SK-N-SH treated with all-trans-retinoic acid at 6 μM for 48 hours (cell line): ENCODE measurements at regions not wholly inside any gene's neighbourhood (a gene's known extent, or its start where the extent isn't known, plus 50 kb on each side); places are given as distances from the start of the nearest gene placed in this dataset.

ENCODE experiments used
- ARNTL ChIP-seq: fragments of 450-650 bp; formaldehyde crosslinking; IDR thresholded peaks from 2 replicates; pipeline ENCODE4 v1.5.0; 2020; ENCODE audit warnings: low read depth, mild to moderate bottlenecking, moderate library complexity, borderline replicate concordance
- OSR1 ChIP-seq: fragments of 250-450 bp; sonication (Bioruptor Pico); IDR thresholded peaks from 2 replicates; pipeline ENCODE4 v1.8.0; 2022; ENCODE audit warnings: moderate library complexity, mild to moderate bottlenecking, inconsistent platforms
- PPARA ChIP-seq: fragments of 250-450 bp; sonication (Bioruptor Pico); IDR thresholded peaks from 2 replicates; pipeline ENCODE4 v1.5.0; 2020; ENCODE audit warnings: mild to moderate bottlenecking, borderline replicate concordance
- RARB ChIP-seq: fragments of 250-450 bp; sonication (Bioruptor Pico); IDR thresholded peaks from 2 replicates; pipeline ENCODE4 v1.8.0; 2021; ENCODE audit warnings: mild to moderate bottlenecking, moderate library complexity
- TCF4 ChIP-seq: fragments of 250-450 bp; sonication (Bioruptor Pico); IDR thresholded peaks from 2 replicates; pipeline ENCODE4 v1.8.0; 2021; ENCODE audit warnings: mild to moderate bottlenecking, moderate library complexity, borderline replicate concordance
- ZC3H10 ChIP-seq: fragments of 250-450 bp; sonication (Bioruptor Pico); IDR thresholded peaks from 2 replicates; pipeline ENCODE4 v1.5.1; 2021; ENCODE audit warnings: mild to moderate bottlenecking, moderate library complexity
- TF ChIP-seq, protein P1 (sequence below): fragments of 250-450 bp; sonication (Bioruptor Pico); IDR thresholded peaks from 2 replicates; pipeline ENCODE4 v1.8.0; 2021; ENCODE audit warnings: low read depth, mild to moderate bottlenecking, moderate library complexity, borderline replicate concordance
- TF ChIP-seq, protein P2 (sequence below): fragments of 250-450 bp; sonication (Bioruptor Pico); IDR thresholded peaks from 2 replicates; pipeline ENCODE4 v1.8.0; 2020; ENCODE audit warnings: mild to moderate bottlenecking, moderate library complexity, borderline replicate concordance
- TF ChIP-seq, protein P3 (sequence below): fragments of 250-450 bp; sonication (Bioruptor Pico); IDR thresholded peaks from 2 replicates; pipeline ENCODE4 v1.5.1; 2020; ENCODE audit warnings: low read depth, mild to moderate bottlenecking, moderate library complexity

DNA sequence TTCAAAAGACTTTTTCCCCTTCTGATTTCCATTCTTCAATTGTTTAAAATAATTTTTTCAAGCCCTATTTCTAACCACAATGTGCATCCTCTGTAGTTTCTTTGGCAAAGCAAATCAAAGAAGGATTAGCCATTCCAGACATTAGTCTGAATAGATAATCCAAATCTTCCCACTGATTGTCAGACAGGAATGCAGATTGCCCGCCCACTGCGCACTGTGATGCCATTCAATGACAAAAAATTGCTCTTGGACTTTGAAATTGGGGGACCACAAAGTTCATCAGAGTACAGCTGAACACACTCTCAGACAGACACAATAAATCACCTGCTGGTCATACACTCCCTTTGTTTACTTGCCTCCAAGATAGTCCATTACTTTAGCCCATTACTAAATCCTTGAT lies 216.5 kb upstream of the DKK2 start:
- TF ChIP-seq, protein P1, sequence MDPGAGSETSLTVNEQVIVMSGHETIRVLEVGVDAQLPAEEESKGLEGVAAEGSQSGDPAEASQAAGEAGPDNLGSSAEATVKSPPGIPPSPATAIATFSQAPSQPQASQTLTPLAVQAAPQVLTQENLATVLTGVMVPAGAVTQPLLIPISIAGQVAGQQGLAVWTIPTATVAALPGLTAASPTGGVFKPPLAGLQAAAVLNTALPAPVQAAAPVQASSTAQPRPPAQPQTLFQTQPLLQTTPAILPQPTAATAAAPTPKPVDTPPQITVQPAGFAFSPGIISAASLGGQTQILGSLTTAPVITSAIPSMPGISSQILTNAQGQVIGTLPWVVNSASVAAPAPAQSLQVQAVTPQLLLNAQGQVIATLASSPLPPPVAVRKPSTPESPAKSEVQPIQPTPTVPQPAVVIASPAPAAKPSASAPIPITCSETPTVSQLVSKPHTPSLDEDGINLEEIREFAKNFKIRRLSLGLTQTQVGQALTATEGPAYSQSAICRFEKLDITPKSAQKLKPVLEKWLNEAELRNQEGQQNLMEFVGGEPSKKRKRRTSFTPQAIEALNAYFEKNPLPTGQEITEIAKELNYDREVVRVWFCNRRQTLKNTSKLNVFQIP (CRISPR knock-in tag): no peak
- TF ChIP-seq TCF4 (CRISPR knock-in tag) (no peak), RARB (no peak), PPARA (CRISPR knock-in tag) (no peak), OSR1 (no peak), ZC3H10 (CRISPR knock-in tag) (no peak), ARNTL (CRISPR knock-in tag) (no peak)
- TF ChIP-seq, protein P2, sequence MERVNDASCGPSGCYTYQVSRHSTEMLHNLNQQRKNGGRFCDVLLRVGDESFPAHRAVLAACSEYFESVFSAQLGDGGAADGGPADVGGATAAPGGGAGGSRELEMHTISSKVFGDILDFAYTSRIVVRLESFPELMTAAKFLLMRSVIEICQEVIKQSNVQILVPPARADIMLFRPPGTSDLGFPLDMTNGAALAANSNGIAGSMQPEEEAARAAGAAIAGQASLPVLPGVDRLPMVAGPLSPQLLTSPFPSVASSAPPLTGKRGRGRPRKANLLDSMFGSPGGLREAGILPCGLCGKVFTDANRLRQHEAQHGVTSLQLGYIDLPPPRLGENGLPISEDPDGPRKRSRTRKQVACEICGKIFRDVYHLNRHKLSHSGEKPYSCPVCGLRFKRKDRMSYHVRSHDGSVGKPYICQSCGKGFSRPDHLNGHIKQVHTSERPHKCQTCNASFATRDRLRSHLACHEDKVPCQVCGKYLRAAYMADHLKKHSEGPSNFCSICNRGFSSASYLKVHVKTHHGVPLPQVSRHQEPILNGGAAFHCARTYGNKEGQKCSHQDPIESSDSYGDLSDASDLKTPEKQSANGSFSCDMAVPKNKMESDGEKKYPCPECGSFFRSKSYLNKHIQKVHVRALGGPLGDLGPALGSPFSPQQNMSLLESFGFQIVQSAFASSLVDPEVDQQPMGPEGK (CRISPR knock-in tag): no peak
- TF ChIP-seq, protein P3, sequence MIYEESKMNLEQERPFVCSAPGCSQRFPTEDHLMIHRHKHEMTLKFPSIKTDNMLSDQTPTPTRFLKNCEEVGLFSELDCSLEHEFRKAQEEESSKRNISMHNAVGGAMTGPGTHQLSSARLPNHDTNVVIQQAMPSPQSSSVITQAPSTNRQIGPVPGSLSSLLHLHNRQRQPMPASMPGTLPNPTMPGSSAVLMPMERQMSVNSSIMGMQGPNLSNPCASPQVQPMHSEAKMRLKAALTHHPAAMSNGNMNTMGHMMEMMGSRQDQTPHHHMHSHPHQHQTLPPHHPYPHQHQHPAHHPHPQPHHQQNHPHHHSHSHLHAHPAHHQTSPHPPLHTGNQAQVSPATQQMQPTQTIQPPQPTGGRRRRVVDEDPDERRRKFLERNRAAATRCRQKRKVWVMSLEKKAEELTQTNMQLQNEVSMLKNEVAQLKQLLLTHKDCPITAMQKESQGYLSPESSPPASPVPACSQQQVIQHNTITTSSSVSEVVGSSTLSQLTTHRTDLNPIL: no peak
